Epithelial cell of prostate (primary cell): ENCODE measurements at regions not wholly inside any gene's neighbourhood (a gene's known extent, or its start where the extent isn't known, plus 50 kb on each side); places are given as distances from the start of the nearest gene placed in this dataset.

Experiments used
- DNase-seq: peaks from one replicate; pipeline ENCODE4 v3.0.0-alpha.2; 2011; ENCODE audit warnings: low read depth, low spot score
- H3K27ac ChIP-seq: fragments of 450-650 bp; 2 replicates; pipeline ENCODE4 v1.5.1; 2017; ENCODE audit warnings: mild to moderate bottlenecking

DNA sequence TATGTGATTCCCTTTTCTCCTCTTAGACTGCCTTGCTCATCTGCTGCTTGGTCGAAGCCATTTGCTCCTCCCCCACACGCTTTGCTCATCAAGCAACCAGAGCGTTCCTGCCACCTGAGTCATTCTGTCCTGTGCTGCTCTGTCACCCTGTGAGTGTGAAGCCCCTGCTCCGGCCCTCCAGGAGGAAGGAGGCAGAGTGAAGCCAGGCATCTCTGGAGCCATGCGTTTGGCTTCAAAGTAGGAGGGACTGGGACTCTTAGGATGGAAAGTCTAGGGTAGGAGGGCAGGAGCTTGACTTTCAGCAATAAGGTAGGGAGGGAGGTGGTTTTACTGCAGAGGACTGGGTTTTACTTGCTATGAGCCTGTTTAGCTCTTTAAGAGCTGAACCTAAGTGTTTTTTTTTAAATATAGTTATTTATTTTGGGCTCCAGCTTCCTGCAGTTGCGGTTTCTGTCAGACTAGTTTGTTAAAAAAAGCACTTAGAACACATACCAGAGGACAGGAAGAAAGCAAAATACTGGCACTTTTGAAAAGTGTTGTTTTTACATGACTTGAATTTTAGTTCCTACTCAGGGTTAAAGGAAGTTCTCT, 63.6 kb downstream of the SPINK2 start:
- peak; percentile 66 for DNase-seq
- H3K27ac ChIP-seq: peak overlapping the region; percentile 88

DNA sequence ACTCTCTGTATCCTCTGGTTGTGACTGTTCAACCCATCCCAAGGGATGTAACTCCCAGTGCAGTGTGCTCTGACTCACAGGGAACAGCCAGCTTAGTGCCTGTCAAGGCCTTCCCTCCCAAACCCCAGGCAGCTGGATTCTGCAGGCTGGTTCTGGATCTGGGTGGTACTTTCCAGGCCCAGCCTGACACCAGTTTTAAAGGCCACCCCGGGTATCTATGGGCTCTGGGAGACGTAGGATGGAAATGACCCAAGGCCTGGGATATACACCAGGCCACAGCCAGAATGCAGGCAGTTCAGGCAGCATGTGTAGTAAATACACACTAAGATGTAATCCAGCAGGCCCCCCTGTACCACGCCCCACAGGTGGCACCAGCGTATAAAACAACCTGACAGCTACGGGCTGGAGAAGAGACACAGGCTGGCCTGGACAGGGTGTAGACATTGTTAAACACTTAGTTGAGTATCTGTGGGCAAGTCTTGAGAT, 64.2 kb downstream of the SPINK2 start:
- no peak for DNase-seq
- H3K27ac ChIP-seq: peak overlapping the region; percentile 88

DNA sequence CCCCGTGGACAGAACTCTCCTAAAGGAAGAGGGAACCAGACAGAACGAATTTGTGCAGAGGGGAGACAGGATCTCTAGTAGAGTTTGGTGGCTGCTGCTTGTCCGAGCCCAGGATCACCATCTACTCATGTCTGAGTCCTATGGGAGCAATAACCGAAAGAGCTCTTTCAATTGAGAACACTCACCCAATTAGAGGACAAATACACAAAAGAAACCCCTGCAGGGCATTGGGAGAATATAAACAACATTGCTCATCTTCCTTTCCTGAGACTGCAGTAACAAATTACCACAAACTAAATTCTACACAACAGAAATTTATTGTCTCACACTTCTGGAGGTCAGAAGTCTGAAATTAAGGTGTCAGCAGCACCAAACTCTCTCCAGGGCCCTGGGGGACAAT, 65.6 kb downstream of the SPINK2 start:
- DNase-seq: no peak
- peak overlapping the region; percentile 88 for H3K27ac ChIP-seq

DNA sequence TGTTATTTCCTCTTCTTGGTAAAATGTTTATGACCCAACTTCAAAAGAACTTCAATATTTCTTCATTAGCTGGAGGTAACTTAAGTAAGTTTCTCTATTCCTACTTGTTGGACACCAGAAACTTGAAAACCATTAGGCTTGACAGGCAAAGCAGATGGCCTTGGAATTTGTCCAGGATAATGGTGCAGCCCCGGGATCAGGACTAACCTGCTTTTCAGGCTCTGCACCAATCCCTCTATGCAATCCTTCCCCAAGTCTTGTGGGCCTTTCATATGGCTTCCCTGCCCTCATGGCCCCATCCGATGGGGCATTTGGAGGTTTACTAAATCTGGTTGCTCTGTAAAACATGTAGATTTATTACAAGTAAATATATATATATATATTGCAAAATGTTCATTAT, 68.5 kb downstream of the SPINK2 start:
- no peak for DNase-seq
- peak overlapping the region; percentile 36 for H3K27ac ChIP-seq

DNA sequence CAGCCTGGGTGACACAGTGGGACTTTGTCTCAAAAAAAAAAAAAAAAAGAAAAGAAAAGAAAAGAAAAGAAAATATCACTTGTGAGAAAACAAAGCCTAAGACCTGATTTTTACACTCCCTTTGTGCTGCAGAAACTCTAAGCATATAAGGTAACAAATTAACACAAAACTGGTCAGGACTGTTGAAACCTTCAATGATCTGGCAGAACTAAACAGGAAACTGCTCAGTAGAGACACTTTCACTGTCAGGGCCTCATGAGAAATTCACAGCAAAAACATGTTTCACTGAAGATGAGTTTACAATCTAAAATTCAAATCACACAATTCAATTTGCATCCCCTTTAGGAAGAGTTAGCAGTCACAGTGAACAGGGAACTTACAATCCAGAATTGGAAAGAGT, 69.1 kb upstream of the HOPX start:
- no peak for DNase-seq
- H3K27ac ChIP-seq: no peak overlapping the region

DNA sequence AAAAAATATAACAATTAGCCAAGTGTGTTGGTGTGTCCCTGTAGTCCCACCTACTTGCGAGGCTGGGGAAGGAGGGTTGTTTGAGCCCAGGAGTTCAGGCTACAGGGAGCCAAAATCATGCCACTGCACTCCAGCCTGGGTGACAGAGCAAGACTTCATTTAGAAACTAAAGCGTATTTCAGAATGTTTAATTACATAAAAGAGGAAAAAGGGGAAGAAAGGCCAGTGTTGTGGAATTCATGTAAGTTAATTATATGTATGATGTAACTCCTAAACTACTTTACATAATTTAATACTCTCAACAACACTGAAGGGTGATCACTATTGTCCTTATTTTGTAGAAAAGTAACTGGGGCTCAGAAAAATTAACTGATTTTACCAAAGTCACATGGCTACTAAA, 67.2 kb upstream of the HOPX start:
- no peak overlapping the region for H3K27ac ChIP-seq
- no peak for DNase-seq

DNA sequence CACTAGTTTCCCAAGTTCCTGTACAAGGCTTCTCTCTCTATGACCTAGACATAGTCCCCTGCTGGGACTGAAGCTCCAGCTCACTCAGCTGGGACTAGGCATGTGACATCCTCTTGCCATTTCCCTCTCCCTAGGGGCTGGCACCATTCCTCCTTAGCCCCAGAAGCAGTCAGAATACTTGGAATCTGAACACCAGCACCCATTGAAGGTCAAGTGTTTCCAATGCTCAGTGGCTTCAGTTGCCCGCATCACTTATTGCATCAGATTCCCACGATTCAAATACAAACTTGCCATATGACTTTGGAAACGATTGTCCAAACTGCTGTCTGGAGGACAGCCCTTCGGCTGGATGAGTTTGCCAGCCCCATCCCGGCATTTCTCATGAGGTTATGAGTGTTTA, 65.5 kb upstream of the HOPX start:
- H3K27ac ChIP-seq: no peak overlapping the region
- DNase-seq: no peak

DNA sequence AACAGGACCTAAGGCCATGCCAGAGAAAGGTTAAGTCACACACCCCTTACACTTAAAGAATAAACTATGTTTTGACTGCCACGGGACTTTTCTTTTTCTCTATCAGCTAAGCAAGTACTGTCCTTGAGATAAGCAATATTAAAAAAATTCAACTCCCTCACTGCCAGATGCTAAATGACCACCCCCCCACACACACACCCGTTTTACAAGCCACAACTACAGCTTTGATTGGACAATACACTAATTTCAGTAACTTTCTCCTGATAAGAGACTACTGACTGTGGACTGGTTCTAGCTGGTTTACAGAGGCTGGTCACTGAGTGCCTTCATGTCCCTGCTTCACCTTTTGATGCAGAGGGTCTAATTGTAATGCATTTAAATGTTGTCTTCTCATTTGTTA, 63.9 kb upstream of the HOPX start:
- no peak overlapping the region for H3K27ac ChIP-seq
- no peak for DNase-seq

DNA sequence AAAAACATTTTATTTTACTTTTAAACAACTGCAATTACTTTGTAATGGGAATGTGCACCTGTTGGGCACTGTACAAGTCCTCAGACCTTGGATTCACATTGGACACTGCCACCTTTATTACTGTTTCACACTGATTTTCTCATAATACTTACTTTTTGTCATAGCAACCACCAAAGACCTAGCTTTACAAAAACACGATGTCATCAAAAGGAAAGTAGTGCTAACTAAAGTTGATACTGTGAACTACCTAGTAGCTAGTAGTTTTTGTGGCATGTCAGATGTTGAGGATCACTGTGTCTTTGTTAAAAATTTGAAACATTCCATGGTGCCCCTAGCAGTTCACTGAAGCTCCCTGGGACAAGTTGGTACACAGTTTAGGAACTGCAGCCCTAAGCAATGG, 62.9 kb upstream of the HOPX start:
- H3K27ac ChIP-seq: no peak overlapping the region
- DNase-seq: no peak

DNA sequence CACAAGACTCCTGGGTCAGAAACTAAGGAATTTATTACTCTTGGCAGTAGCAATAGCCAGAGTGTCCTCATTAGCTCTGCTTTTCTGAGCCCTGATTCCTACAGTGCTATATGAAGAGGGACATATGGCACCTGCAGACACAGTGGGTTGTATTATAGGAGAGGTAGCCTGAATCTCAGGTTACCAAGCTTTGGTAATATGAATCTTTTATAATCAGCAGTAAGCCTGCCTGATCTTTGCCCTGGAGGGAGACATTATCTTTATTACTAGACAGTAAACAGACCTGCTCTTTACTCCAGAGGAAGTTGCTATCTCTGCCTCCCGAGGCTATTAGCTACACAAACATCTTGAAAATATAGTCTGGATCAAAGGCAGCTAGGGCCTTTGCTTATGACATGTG, 62.5 kb upstream of the HOPX start:
- peak overlapping the region; percentile 72 for H3K27ac ChIP-seq
- DNase-seq: no peak

DNA sequence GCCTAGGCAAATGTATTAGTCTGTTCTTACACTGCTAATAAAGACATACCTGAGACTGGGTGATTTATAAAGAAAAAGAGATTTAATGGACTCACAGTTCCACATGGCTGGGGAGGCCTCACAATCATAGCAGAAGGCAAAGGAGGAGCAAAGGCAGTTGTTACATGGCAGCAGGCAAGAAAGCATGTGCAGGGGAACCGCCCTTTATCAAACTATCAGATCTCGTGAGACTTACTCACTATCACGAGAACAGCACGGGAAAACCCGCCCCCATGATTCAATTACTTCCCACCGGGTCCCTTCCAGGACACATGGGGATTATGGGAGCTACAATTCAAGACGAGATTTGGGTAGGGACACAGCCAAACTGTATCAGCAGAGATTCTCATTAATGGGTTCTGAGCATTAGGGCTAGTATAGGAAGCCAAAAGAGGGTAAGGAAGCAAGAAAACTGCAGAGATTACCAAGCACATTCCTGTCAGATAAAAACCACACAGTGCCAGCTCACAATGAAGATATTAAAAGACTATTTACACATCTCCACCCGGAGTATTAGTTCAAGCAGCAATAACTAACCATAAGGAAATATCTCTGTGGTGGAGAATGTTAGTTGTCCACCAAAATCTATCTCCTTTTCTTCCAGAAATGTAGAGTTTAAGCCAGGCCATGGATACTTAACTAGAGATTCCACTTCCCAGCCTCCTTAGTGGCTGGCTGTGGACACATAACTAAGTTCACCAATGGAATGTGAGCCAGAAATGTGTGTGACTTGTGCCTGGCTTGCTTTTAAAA, 61.2 kb upstream of the HOPX start:
- no peak for DNase-seq
- peak overlapping the region; percentile 72 for H3K27ac ChIP-seq

DNA sequence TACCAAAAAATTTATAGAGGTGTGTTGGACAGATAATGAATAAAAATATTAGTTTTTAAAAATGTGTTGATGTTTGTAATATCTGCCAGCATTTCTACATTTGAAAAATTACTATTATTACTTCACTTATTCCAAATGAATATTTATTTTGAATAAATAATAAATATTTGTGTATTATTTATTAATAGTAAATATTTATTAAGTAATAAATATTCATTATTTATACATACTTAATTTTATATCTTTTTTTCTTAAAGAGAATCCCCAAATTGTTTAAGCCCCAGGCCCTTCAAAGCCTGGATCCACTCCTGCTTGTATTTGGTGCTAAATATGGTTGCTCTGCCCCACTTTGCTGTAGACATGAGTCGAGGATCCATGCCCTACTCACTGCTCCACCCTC, 60.5 kb upstream of the HOPX start:
- peak overlapping the region; percentile 72 for H3K27ac ChIP-seq
- no peak for DNase-seq

DNA sequence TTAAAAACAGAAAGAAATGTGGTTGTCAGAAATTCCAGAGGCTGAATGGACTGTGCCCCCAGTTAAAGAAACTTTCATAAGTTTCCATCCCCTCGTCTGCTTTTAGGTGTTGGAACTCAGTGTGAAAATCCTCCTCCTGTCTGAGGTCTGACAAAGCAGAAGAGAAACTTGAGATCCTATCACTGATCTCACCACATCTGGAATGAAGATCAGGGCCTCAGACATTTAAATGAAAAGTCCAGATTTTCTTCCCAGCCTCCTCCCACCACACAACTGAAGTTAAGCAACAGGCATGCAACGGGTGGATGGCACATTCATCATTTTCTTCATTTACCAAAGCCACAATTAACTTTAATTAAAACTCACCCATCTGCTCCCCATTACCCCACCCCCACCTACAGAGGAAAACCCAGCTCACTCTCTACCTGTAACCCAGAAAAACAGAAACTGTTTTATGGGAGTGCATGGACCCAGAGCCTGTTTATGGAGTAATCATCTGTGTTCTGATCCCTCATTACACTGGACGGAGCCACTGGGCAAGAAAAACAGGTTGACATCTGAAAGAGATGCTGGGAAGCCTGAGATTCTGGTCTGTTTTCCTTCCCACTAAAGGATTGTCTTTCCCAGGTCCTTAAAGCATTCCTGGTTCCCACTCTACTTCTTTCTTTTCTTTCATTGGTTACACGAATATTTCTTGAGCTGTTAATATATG, 58.1 kb upstream of the HOPX start:
- no peak for DNase-seq
- H3K27ac ChIP-seq: no peak overlapping the region

DNA sequence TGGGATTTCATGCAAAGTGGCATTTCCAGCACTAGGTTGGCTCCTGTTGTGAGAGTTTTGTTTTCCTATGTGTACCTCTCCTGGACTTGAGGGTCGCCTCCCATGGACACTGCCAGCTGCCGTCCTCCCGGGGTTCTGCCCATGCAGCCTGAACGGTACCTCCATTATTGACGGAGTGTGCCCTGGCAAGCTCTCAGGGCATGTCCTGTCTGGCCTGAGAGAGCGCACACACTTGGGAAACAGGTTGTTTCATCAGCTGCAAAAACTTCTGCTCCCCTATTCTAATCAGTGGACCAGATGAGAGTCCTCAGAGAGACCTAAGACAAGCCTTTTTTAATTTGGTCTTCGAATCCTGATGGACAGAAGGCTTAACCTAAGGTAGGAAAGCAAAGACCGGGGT, 56.6 kb upstream of the HOPX start:
- H3K27ac ChIP-seq: peak overlapping the region; percentile 57
- no peak for DNase-seq

DNA sequence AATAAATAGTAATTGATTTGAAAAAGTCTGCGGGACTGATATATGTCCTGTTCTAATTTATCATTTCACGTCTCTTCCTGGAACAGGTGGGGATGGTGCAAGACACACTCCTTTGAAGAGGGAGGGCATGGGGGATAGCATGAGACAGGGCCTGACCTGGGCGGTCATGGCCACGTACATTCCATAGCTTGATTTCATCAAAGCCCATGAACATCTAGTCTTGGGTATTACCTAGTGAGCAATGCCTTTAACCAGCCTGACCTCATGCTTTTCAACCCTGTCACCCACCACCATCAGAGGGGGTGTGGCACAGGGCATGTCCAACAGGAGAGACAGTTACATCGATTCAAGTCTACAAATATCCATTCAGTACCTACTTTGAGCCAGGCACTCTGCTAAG, 52.3 kb upstream of the HOPX start:
- peak overlapping the region; percentile 23 for H3K27ac ChIP-seq

DNA sequence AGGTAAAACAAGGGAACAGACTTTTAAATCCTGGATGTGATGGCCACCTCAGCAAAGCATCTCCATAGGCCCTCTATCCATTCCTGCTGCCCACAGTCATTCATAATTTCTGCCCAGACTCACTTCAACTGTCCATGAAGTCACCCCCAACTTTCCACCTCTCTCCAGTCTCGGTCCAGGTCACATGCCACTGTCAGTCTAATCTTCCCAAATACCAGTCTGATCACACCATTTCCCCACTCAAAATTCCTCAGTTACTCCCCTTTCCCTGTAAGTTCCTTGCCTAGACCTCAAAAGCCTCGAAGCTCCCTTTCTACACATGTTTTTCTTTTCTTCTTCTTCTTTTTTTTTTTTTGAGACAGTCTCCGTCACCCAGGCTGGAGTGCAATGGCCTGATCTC, 51.2 kb upstream of the HOPX start:
- no peak for DNase-seq
- H3K27ac ChIP-seq: no peak overlapping the region

More for the DNA sequence above, 52.3 kb upstream of the HOPX start:
- DNase-seq: no peak

DNA sequence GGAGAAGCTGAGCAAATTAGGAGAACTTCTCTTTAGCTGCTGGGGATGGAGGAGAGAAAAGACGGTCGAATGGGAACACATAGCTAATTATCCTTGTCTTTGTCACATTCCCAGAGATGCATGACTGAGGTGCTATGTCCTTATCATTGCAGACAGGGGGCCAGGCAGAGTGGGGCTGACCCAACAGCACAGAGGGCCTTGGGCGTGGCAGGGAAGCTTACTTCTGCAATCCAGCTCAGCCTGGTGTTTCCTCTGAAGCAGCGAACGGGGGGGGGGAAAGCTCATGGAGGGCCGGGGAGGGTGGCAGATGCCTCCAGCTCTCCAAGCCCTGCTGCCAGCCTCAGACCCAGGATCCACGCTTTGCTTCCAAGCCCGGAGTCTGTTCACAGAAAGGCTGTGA, 50.8 kb upstream of the HOPX start:
- no peak for DNase-seq
- no peak overlapping the region for H3K27ac ChIP-seq
